Prostate gland (tissue), 2 donors: ENCODE measurements at regions not wholly inside any gene's neighbourhood (a gene's known extent, or its start where the extent isn't known, plus 50 kb on each side); places are given as distances from the start of the nearest gene placed in this dataset.

Experiments used
- DNase-seq: peaks from one replicate; pipeline ENCODE4 v3.0.0-alpha.2; 2019; ENCODE audit warnings: low spot score
- H3K27ac ChIP-seq, 2 donors: fragments of 200-600 bp; sonication (generic); 2 replicates each; pipeline ENCODE4 v1.5.1; 2017 to 2019
- H3K27me3 ChIP-seq: fragments of 200-600 bp; sonication (generic); replicated peaks from 2 replicates; pipeline ENCODE4 v1.5.1; 2019; ENCODE audit not compliant: insufficient read depth
- H3K36me3 ChIP-seq, 2 donors: fragments of 200-600 bp; sonication (generic); 1 replicate in 1 of 2; 2 replicates in 1 of 2; pipeline versions ENCODE4 v1.5.1 to v1.8.1; 2017 to 2019
- H3K4me1 ChIP-seq: fragments of 200-600 bp; sonication (generic); replicated peaks from 2 replicates; pipeline ENCODE4 v1.5.1; 2019
- H3K4me3 ChIP-seq, 2 donors: fragments of 200-600 bp; sonication (generic); 2 replicates each; pipeline ENCODE4 v1.5.1; 2017 to 2019
- H3K9me3 ChIP-seq: fragments of 200-600 bp; sonication (generic); 2 replicates; pipeline ENCODE4 v1.5.1; 2017
- CTCF ChIP-seq, 4 experiments: fragments of 200-600 bp in 2 of 4; fragments of 450-650 bp in 2 of 4; sonication (generic) in 2 of 4; IDR thresholded peaks; 1 replicate in 3 of 4; 2 replicates in 1 of 4; pipeline ENCODE4 v1.5.1; 2016 to 2019; ENCODE audit warnings: antibody characterized with exemption in 4 of 4, mild to moderate bottlenecking in 2 of 4, moderate library complexity in 2 of 4
- POLR2A ChIP-seq: fragments of 450-650 bp; IDR thresholded peaks from one replicate; pipeline ENCODE4 v1.6.1; 2016; ENCODE audit warnings: antibody characterized with exemption, mild to moderate bottlenecking
- POLR2AphosphoS5 ChIP-seq: sonication (generic); formaldehyde crosslinking; IDR thresholded peaks from one replicate; pipeline ENCODE4 v1.6.1; 2017; ENCODE audit warnings: antibody characterized with exemption
- WGBS: methylation state at CpG from one replicate; pipeline ENCODE4 v1.1.5; 2018; 5-methylcytosine and 5-hydroxymethylcytosine counted together
- intact Hi-C: fragments of 100-400 bp; cut with DNase I; formaldehyde crosslinking; loops from one replicate; pipeline ENCODE4 v1.14.2; 2022

GRCh38 chr1:60911966-60912697 is 170.2 kb upstream of the NFIA start:
- no peak overlapping the region for H3K27ac ChIP-seq
- no peak for DNase-seq
- intact Hi-C loops: no loop called here
- 42% methylated on average over 9 of the region's 9 CpGs for WGBS
- no peaks in the 10 kb centered on the region for H3K4me1 ChIP-seq
- no peaks in the 10 kb centered on the region for H3K36me3 ChIP-seq
- no peak overlapping the region for H3K4me3 ChIP-seq
- TF ChIP-seq POLR2AphosphoS5: no peak
- no peak for TF ChIP-seq POLR2A
- TF ChIP-seq CTCF (IDR thresholded peaks at IDR 0.05): no peak
- no peaks in the 10 kb centered on the region for H3K27me3 ChIP-seq
- no peaks in the 10 kb centered on the region for H3K9me3 ChIP-seq

GRCh38 chr1:60908159-60908558 is 174.2 kb upstream of the NFIA start:
- Histone ChIP-seq H3K9me3 (no peaks in the 10 kb centered on the region), H3K27me3 (no peaks in the 10 kb centered on the region), H3K4me3 (no peak overlapping the region), H3K27ac (no peak overlapping the region), H3K4me1 (no peaks in the 10 kb centered on the region), H3K36me3 (no peaks in the 10 kb centered on the region)
- DNase-seq: no peak
- intact Hi-C loops: no loop called here
- 63% methylated on average over 4 of the region's 4 CpGs for WGBS
- TF ChIP-seq POLR2A (no peak), CTCF (IDR thresholded peaks at IDR 0.05) (no peak), POLR2AphosphoS5 (no peak)

- no peaks in the 10 kb centered on the region for H3K9me3 ChIP-seq
- H3K36me3 ChIP-seq: no peaks in the 10 kb centered on the region
- H3K27me3 ChIP-seq: no peaks in the 10 kb centered on the region
- TF ChIP-seq CTCF (IDR thresholded peaks at IDR 0.05) (no peak), POLR2AphosphoS5 (no peak)
- DNase-seq: no peak
- no peaks in the 10 kb centered on the region for H3K4me1 ChIP-seq
- no peak overlapping the region for H3K27ac ChIP-seq
- 100% methylated on average over 1 of the region's 1 CpG for WGBS
- intact Hi-C loops: no loop called here
- no peak overlapping the region for H3K4me3 ChIP-seq
Measured at GRCh38 chr1:60906526-60906925, 175.8 kb upstream of the NFIA start.

- intact Hi-C loops: no loop called here
- H3K27ac ChIP-seq: no peak overlapping the region
- TF ChIP-seq POLR2AphosphoS5 (no peak), CTCF (IDR thresholded peaks at IDR 0.05) (no peak), POLR2A (no peak)
- no peak overlapping the region for H3K4me3 ChIP-seq
- H3K4me1 ChIP-seq: no peaks in the 10 kb centered on the region
- H3K9me3 ChIP-seq: no peaks in the 10 kb centered on the region
- DNase-seq: no peak
- WGBS: 87% methylated on average over 2 of the region's 2 CpGs
- H3K36me3 ChIP-seq: no peaks in the 10 kb centered on the region
- H3K27me3 ChIP-seq: no peaks in the 10 kb centered on the region
Measured at GRCh38 chr1:60906039-60906438, 176.3 kb upstream of the NFIA start.

- no peaks in the 10 kb centered on the region for H3K27me3 ChIP-seq
- WGBS: 53% methylated on average over 4 of the region's 4 CpGs
- no peaks in the 10 kb centered on the region for H3K36me3 ChIP-seq
- H3K4me3 ChIP-seq: no peak overlapping the region
- TF ChIP-seq POLR2AphosphoS5: no peak
- no peak for TF ChIP-seq POLR2A
- no peak for TF ChIP-seq CTCF (IDR thresholded peaks at IDR 0.05)
- intact Hi-C loops: no loop called here
- H3K4me1 ChIP-seq: no peaks in the 10 kb centered on the region
- DNase-seq: no peak
- no peak overlapping the region for H3K27ac ChIP-seq
- H3K9me3 ChIP-seq: no peaks in the 10 kb centered on the region
Measured at GRCh38 chr1:60904099-60904851, 178.1 kb upstream of the NFIA start.
